Neural cell (in vitro differentiated cells): ENCODE measurements at regions not wholly inside any gene's neighbourhood (a gene's known extent, or its start where the extent isn't known, plus 50 kb on each side); places are given as distances from the start of the nearest gene placed in this dataset.

Experiments
- H2AFZ ChIP-seq: fragments of 200-600, 300-800 bp; sonication (generic), shearing (Covaris generic); 2 replicates; pipeline ENCODE4 v1.6.0; 2014; ENCODE audit warnings: low read depth, mild to moderate bottlenecking, antibody characterized with exemption, low read length, moderate library complexity
- H3F3A ChIP-seq: fragments of 200-600 bp; shearing (Covaris generic); 2 replicates; pipeline ENCODE4 v1.6.1; 2016; ENCODE audit warnings: mild to moderate bottlenecking, moderate library complexity, mixed read lengths, antibody characterized with exemption, low read length; ENCODE audit not compliant: insufficient read depth, poor library complexity, severe bottlenecking
- H3K27ac ChIP-seq: fragments of 200-600, 300-800 bp; sonication (generic), shearing (Covaris generic); 2 replicates; pipeline ENCODE4 v1.5.1; 2014; ENCODE audit warnings: mild to moderate bottlenecking, low read length, moderate library complexity
- H3K27me3 ChIP-seq: fragments of 300-800, 200-600 bp; sonication (generic), shearing (Covaris generic); 2 replicates; pipeline ENCODE4 v1.6.0; 2014; ENCODE audit warnings: mild to moderate bottlenecking, low read depth, low read length, moderate library complexity; ENCODE audit not compliant: insufficient read depth
- H3K36me3 ChIP-seq: fragments of 300-800, 200-600 bp; sonication (generic), shearing (Covaris generic); 2 replicates; pipeline ENCODE4 v1.5.1; 2014; ENCODE audit warnings: mild to moderate bottlenecking, antibody characterized with exemption, low read length, moderate library complexity; ENCODE audit not compliant: insufficient read depth
- H3K4me2 ChIP-seq: fragments of 300-800, 200-600 bp; sonication (generic), shearing (Covaris generic); 2 replicates; pipeline ENCODE4 v1.6.0; 2014; ENCODE audit warnings: mild to moderate bottlenecking, low read length
- H3K4me3 ChIP-seq: fragments of 300-800, 200-600 bp; sonication (generic), shearing (Covaris generic); 2 replicates; pipeline ENCODE4 v1.5.1; 2014; ENCODE audit warnings: mild to moderate bottlenecking, low read length, moderate library complexity
- H3K79me2 ChIP-seq: fragments of 200-600 bp; shearing (Covaris generic); replicated peaks from 2 replicates; pipeline ENCODE4 v1.6.0; 2014; ENCODE audit warnings: mild to moderate bottlenecking, low read length, moderate library complexity; ENCODE audit not compliant: insufficient read depth
- H3K9ac ChIP-seq: fragments of 300-800, 200-600 bp; sonication (generic), shearing (Covaris generic); 2 replicates; pipeline ENCODE4 v1.6.1; 2016; ENCODE audit warnings: mild to moderate bottlenecking, low read length, mixed read lengths
- H3K9me2 ChIP-seq: fragments of 200-600 bp; shearing (Covaris generic); 2 replicates; pipeline ENCODE4 v1.6.1; 2016; ENCODE audit warnings: mild to moderate bottlenecking, low read length, mixed read lengths; ENCODE audit not compliant: insufficient read depth
- H3K9me3 ChIP-seq: fragments of 200-600, 300-800 bp; sonication (generic), shearing (Covaris generic); 2 replicates; pipeline ENCODE4 v1.6.1; 2016; ENCODE audit warnings: mild to moderate bottlenecking, mixed run types, low read length, moderate library complexity, mixed read lengths
- H4K20me1 ChIP-seq: fragments of 200-600 bp; shearing (Covaris generic); 2 replicates; pipeline ENCODE4 v1.6.1; 2016; ENCODE audit warnings: mild to moderate bottlenecking, mixed run types; ENCODE audit not compliant: insufficient read depth
- EP300 ChIP-seq: fragments of 450-650 bp; conservative IDR thresholded peaks from 2 replicates; pipeline ENCODE4 v1.6.1; 2014; ENCODE audit warnings: antibody characterized with exemption, mild to moderate bottlenecking, moderate library complexity; ENCODE audit not compliant: poor library complexity, severe bottlenecking
- EZH2 ChIP-seq: fragments of 200-600, 300-800 bp; shearing (Covaris generic), sonication (generic); IDR thresholded peaks from 2 replicates; pipeline ENCODE4 v1.6.1; 2014; ENCODE audit warnings: antibody characterized with exemption, low read length, borderline replicate concordance, mild to moderate bottlenecking; ENCODE audit not compliant: insufficient read depth, poor library complexity, severe bottlenecking
- MXI1 ChIP-seq: fragments of 450-650 bp; conservative IDR thresholded peaks from 2 replicates; pipeline ENCODE4 v1.6.1; 2014; ENCODE audit warnings: antibody characterized with exemption, mild to moderate bottlenecking; ENCODE audit not compliant: poor library complexity, severe bottlenecking
- POLR2AphosphoS5 ChIP-seq: IDR thresholded peaks from 2 replicates; pipeline ENCODE4 v1.6.1; 2012
- RAD21 ChIP-seq: fragments of 450-650 bp; conservative IDR thresholded peaks from 2 replicates; pipeline ENCODE4 v1.6.1; 2014; ENCODE audit warnings: antibody characterized with exemption, mild to moderate bottlenecking, moderate library complexity
- SMC3 ChIP-seq: fragments of 450-650 bp; conservative IDR thresholded peaks from 2 replicates; pipeline ENCODE4 v1.6.1; 2014; ENCODE audit warnings: antibody characterized with exemption, mild to moderate bottlenecking, moderate library complexity; ENCODE audit not compliant: poor library complexity
- TAF1 ChIP-seq: IDR thresholded peaks from 2 replicates; pipeline ENCODE4 v1.6.1; 2012; ENCODE audit warnings: low read depth
- TF ChIP-seq, protein P1 (sequence below): fragments of 450-650 bp; IDR thresholded peaks from 2 replicates; pipeline ENCODE4 v1.5.1; 2014; ENCODE audit warnings: antibody characterized with exemption, mild to moderate bottlenecking, moderate library complexity; ENCODE audit not compliant: poor library complexity, severe bottlenecking
- TF ChIP-seq, protein P2 (sequence below): IDR thresholded peaks from 2 replicates; pipeline ENCODE4 v1.6.1; 2012; ENCODE audit warnings: borderline replicate concordance

GRCh38 chr19:31450696-31451095 is 101.5 kb upstream of the TSHZ3 start:
- Histone ChIP-seq H3K27ac (no peak overlapping the region), H3F3A (no peaks in the 10 kb centered on the region), H3K27me3 (no peaks in the 10 kb centered on the region), H3K9me3 (no peaks in the 10 kb centered on the region), H3K36me3 (no peaks in the 10 kb centered on the region), H3K79me2 (no peaks in the 10 kb centered on the region), H2AFZ (no peak overlapping the region), H3K9ac (no peak overlapping the region), H3K4me2 (no peak overlapping the region), H4K20me1 (no peaks in the 10 kb centered on the region), H3K4me3 (no peak overlapping the region), H3K9me2 (no peaks in the 10 kb centered on the region)
- TF ChIP-seq, protein P1, sequence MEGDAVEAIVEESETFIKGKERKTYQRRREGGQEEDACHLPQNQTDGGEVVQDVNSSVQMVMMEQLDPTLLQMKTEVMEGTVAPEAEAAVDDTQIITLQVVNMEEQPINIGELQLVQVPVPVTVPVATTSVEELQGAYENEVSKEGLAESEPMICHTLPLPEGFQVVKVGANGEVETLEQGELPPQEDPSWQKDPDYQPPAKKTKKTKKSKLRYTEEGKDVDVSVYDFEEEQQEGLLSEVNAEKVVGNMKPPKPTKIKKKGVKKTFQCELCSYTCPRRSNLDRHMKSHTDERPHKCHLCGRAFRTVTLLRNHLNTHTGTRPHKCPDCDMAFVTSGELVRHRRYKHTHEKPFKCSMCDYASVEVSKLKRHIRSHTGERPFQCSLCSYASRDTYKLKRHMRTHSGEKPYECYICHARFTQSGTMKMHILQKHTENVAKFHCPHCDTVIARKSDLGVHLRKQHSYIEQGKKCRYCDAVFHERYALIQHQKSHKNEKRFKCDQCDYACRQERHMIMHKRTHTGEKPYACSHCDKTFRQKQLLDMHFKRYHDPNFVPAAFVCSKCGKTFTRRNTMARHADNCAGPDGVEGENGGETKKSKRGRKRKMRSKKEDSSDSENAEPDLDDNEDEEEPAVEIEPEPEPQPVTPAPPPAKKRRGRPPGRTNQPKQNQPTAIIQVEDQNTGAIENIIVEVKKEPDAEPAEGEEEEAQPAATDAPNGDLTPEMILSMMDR = no peak
- no peak for TF ChIP-seq POLR2AphosphoS5
- TF ChIP-seq EZH2 = no peak
- TF ChIP-seq RAD21 = no peak
- TF ChIP-seq EP300 = no peak
- TF ChIP-seq SMC3 = no peak
- no peak for TF ChIP-seq TAF1
- no peak for TF ChIP-seq MXI1
- TF ChIP-seq, protein P2, sequence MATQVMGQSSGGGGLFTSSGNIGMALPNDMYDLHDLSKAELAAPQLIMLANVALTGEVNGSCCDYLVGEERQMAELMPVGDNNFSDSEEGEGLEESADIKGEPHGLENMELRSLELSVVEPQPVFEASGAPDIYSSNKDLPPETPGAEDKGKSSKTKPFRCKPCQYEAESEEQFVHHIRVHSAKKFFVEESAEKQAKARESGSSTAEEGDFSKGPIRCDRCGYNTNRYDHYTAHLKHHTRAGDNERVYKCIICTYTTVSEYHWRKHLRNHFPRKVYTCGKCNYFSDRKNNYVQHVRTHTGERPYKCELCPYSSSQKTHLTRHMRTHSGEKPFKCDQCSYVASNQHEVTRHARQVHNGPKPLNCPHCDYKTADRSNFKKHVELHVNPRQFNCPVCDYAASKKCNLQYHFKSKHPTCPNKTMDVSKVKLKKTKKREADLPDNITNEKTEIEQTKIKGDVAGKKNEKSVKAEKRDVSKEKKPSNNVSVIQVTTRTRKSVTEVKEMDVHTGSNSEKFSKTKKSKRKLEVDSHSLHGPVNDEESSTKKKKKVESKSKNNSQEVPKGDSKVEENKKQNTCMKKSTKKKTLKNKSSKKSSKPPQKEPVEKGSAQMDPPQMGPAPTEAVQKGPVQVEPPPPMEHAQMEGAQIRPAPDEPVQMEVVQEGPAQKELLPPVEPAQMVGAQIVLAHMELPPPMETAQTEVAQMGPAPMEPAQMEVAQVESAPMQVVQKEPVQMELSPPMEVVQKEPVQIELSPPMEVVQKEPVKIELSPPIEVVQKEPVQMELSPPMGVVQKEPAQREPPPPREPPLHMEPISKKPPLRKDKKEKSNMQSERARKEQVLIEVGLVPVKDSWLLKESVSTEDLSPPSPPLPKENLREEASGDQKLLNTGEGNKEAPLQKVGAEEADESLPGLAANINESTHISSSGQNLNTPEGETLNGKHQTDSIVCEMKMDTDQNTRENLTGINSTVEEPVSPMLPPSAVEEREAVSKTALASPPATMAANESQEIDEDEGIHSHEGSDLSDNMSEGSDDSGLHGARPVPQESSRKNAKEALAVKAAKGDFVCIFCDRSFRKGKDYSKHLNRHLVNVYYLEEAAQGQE = no peak

DNA sequence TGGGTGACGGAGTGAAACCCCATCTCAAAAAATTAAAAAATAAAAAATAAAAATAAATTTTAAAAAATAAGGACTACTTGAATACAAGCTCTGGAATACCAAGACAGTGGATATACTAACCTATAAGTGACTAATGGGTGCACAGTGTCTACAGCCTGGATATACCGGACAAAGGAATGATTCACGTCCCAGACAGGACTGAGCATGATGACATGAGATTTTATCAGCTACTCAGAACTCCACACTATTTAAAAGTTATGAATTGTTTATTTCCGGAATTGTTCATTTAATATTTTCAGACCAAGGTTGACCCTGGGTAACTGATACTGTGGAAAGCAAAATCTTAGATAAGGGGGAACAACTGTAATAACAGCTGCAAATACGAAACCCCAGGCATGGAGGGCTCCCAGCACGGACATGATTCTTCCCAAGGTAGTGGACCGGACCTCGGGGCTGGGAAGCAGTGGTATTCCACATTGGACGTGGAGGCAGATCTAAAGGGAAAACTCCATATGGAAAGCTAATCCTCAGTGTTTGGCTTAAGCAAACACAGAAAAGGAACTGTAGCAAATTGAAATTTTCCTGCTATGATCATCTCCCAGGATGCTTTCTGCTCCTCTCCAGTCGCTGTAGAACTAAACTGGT is 102.6 kb upstream of the TSHZ3 start:
- Histone ChIP-seq H3K4me3 (no peak overlapping the region), H3K27me3 (no peaks in the 10 kb centered on the region), H4K20me1 (no peaks in the 10 kb centered on the region), H3K4me2 (no peak overlapping the region), H3K79me2 (no peaks in the 10 kb centered on the region), H3K27ac (no peak overlapping the region), H3K36me3 (no peaks in the 10 kb centered on the region), H2AFZ (no peak overlapping the region), H3K9me3 (no peaks in the 10 kb centered on the region), H3F3A (no peaks in the 10 kb centered on the region), H3K9ac (no peak overlapping the region), H3K9me2 (no peaks in the 10 kb centered on the region)
- TF ChIP-seq EZH2 (no peak), RAD21 (no peak), SMC3 (no peak), MXI1 (no peak), TAF1 (no peak), EP300 (no peak), POLR2AphosphoS5 (no peak)
- TF ChIP-seq, protein P2 = no peak
- TF ChIP-seq, protein P1 = no peak
